Upper lobe of left lung (tissue), 6 donors: ENCODE measurements at regions not wholly inside any gene's neighbourhood (a gene's known extent, or its start where the extent isn't known, plus 50 kb on each side); places are given as distances from the start of the nearest gene placed in this dataset.

ENCODE experiments used
- ATAC-seq, 2 donors: fragments of 200-7000 bp; cut with Tn5 transposase; one replicate each; pipeline ENCODE4 v1.9.1; 2022; ENCODE audit warnings: mild to moderate bottlenecking in 2 of 2, moderate library complexity in 2 of 2; ENCODE audit not compliant: low FRiP score in 2 of 2
- DNase-seq, 2 donors: peaks; one replicate each; pipeline ENCODE4 v3.0.0-alpha.2; 2019 to 2020
- H3K27ac ChIP-seq, 4 donors: fragments of 200-600 bp; sonication (generic); one replicate each; pipeline ENCODE4 v1.5.1; 2016 to 2019
- H3K27me3 ChIP-seq, 4 donors: fragments of 200-600 bp; sonication (generic); one replicate each; pipeline ENCODE4 v1.5.1; 2017 to 2019
- H3K36me3 ChIP-seq, 4 donors: fragments of 200-600 bp; sonication (generic); one replicate each; pipeline ENCODE4 v1.5.1; 2016 to 2019
- H3K4me1 ChIP-seq, 4 donors: fragments of 200-600 bp; sonication (generic); one replicate each; pipeline ENCODE4 v1.5.1; 2018 to 2019
- H3K4me3 ChIP-seq, 4 donors: fragments of 200-600 bp; sonication (generic); one replicate each; pipeline ENCODE4 v1.5.1; 2017 to 2019; ENCODE audit warnings: mild to moderate bottlenecking in 2 of 4, moderate library complexity in 1 of 4
- H3K9me3 ChIP-seq, 4 donors: fragments of 200-600 bp; sonication (generic); one replicate each; pipeline ENCODE4 v1.5.1; 2018 to 2019
- CTCF ChIP-seq, 6 experiments: fragments of 450-650 bp in 4 of 6; fragments of 200-600 bp in 2 of 6; sonication (generic) in 2 of 6; IDR thresholded peaks; one replicate each; pipeline ENCODE4 v1.5.1; 2016 to 2019; ENCODE audit warnings: antibody characterized with exemption in 6 of 6
- EP300 ChIP-seq, 4 donors: sonication (generic); formaldehyde crosslinking; IDR thresholded peaks; one replicate each; pipeline ENCODE4 v1.5.1; 2017; ENCODE audit warnings: antibody characterized with exemption in 4 of 4, control low read depth in 2 of 4
- POLR2A ChIP-seq, 4 donors: fragments of 450-650 bp; IDR thresholded peaks; one replicate each; pipeline ENCODE4 v1.5.1; 2016 to 2017; ENCODE audit warnings: antibody characterized with exemption in 4 of 4, mild to moderate bottlenecking in 2 of 4
- POLR2AphosphoS5 ChIP-seq, 2 donors: sonication (generic); formaldehyde crosslinking; IDR thresholded peaks; one replicate each; pipeline ENCODE4 v1.5.1; 2017; ENCODE audit warnings: antibody characterized with exemption in 2 of 2
- WGBS, 2 donors: methylation state at CpG; one replicate each; pipeline ENCODE4 v1.1.5; 2017 to 2018; 5-methylcytosine and 5-hydroxymethylcytosine counted together
- donor health status: DM: no; HTN: no; CAD: no; lungs with moderate emphysema.
- donor health status: DM: no; HTN: yes; CAD: no; lungs with severe emphysema.

DNA sequence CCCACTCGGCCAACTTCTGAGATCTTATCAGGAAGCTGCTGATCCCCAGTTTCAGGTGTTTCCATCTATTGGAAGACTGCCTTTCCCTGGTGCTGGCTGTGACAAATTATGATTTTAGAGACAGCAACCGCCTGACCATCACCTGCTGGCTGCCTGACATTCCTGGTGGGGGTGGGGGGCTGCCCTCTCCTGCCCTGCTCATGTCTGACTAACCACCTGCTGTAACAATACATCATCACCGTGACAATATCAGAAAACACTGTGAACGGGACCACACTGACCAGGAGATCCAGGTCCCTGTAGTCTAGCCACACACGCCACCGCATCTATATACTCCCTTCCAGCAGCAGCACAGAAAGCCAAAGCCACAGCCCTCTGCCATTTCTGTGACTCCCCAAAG, 537.5 kb downstream of the QKI start:
- Histone ChIP-seq H3K9me3 (no peaks in the 10 kb centered on the region), H3K36me3 (no peaks in the 10 kb centered on the region), H3K4me1 (peaks cover 2 to 13% (median 6%) of the 10 kb centered on the region in 4 donors), H3K27me3 (no peaks in the 10 kb centered on the region), H3K4me3 (no peak overlapping the region), H3K27ac (no peak overlapping the region)
- TF ChIP-seq POLR2AphosphoS5 (IDR thresholded peaks at IDR 0.05) (no peak), EP300 (IDR thresholded peaks at IDR 0.05) (no peak), CTCF (IDR thresholded peaks at IDR 0.05) (no peak), POLR2A (IDR thresholded peaks at IDR 0.05) (no peak)
- WGBS, 2 donors: 88% methylated on average over 6 of the region's 6 CpGs
- no peak for DNase-seq
- no peak for ATAC-seq

DNA sequence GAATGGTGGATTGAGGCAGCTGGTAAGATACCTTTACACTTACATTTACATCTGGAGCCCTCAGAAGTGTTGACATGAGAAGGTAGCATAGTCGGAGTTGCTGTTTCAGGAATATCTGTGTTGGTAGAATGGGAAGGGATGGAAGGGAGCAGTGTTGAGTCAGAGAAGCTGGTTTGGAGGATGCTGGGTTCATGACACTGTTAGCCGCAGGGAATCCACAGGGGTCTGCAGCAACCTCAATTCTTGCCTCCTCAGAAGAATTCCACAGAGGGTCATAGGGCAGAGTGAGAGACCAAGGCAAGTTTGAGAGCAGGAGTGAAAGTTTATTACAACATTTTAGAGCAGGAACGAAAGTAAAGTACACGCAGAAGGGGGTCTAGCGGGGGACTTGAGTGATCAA, 536.8 kb downstream of the QKI start:
- H3K36me3 ChIP-seq: no peaks in the 10 kb centered on the region
- no peak for DNase-seq
- no peaks in the 10 kb centered on the region for H3K27me3 ChIP-seq
- no peak overlapping the region for H3K27ac ChIP-seq
- no peaks in the 10 kb centered on the region for H3K9me3 ChIP-seq
- H3K4me1 ChIP-seq: peaks cover under 1 to 6% (median 2%) of the 10 kb centered on the region in 4 donors
- no peak for ATAC-seq
- TF ChIP-seq POLR2A (IDR thresholded peaks at IDR 0.05): no peak
- TF ChIP-seq CTCF (IDR thresholded peaks at IDR 0.05): no peak
- TF ChIP-seq POLR2AphosphoS5 (IDR thresholded peaks at IDR 0.05): no peak
- TF ChIP-seq EP300 (IDR thresholded peaks at IDR 0.05): no peak
- 94 to 96% methylated on average over 5 of the region's 5 CpGs for WGBS, 2 donors
- H3K4me3 ChIP-seq: no peak overlapping the region

- Histone ChIP-seq H3K36me3 (no peaks in the 10 kb centered on the region), H3K9me3 (no peaks in the 10 kb centered on the region), H3K4me3 (no peak overlapping the region), H3K27me3 (no peaks in the 10 kb centered on the region), H3K4me1 (no peaks in the 10 kb centered on the region), H3K27ac (no peak overlapping the region)
- 72 to 74% methylated on average over 3 of the region's 3 CpGs for WGBS, 2 donors
- TF ChIP-seq POLR2AphosphoS5 (IDR thresholded peaks at IDR 0.05) (no peak), POLR2A (IDR thresholded peaks at IDR 0.05) (no peak), EP300 (IDR thresholded peaks at IDR 0.05) (no peak), CTCF (IDR thresholded peaks at IDR 0.05) (no peak)
- DNase-seq (no peak), ATAC-seq (no peak)
Observed at GRCh38 chr6:163950159-163950558, 535.6 kb downstream of the QKI start.

DNA sequence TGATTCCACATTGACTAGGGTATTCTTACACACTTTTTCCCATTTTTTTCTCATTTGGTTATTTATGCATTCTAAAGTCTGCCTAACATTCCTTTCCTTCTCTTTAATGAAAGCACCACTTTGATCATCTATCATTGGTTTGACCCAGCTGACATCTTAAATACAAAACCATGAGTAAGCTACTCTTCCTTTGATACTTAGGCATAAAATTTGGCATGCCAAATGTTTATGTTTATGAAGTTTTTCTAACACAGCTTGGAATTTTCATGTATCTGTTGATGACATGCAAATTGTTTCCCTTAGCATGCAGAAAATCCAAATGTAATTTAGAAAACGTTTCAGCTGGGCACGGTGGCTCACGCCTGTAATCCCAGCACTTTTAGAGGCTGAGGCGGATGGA, 534.9 kb downstream of the QKI start:
- ATAC-seq: no peak

More for the DNA sequence above, 534.9 kb downstream of the QKI start:
- Histone ChIP-seq H3K36me3 (no peaks in the 10 kb centered on the region), H3K4me3 (no peak overlapping the region), H3K4me1 (no peaks in the 10 kb centered on the region), H3K9me3 (no peaks in the 10 kb centered on the region), H3K27ac (no peak overlapping the region), H3K27me3 (no peaks in the 10 kb centered on the region)
- DNase-seq: no peak
- TF ChIP-seq EP300 (IDR thresholded peaks at IDR 0.05) (no peak), POLR2A (IDR thresholded peaks at IDR 0.05) (no peak), POLR2AphosphoS5 (IDR thresholded peaks at IDR 0.05) (no peak), CTCF (IDR thresholded peaks at IDR 0.05) (no peak)
- 83 to 84% methylated on average over 4 of the region's 4 CpGs for WGBS, 2 donors
